Neural cell (in vitro differentiated cells): ENCODE measurements at regions not wholly inside any gene's neighbourhood (a gene's known extent, or its start where the extent isn't known, plus 50 kb on each side); places are given as distances from the start of the nearest gene placed in this dataset.

Experiments
- H2AFZ ChIP-seq: fragments of 200-600, 300-800 bp; sonication (generic), shearing (Covaris generic); 2 replicates; pipeline ENCODE4 v1.6.0; 2014; ENCODE audit warnings: low read depth, mild to moderate bottlenecking, antibody characterized with exemption, low read length, moderate library complexity
- H3F3A ChIP-seq: fragments of 200-600 bp; shearing (Covaris generic); 2 replicates; pipeline ENCODE4 v1.6.1; 2016; ENCODE audit warnings: mild to moderate bottlenecking, moderate library complexity, mixed read lengths, antibody characterized with exemption, low read length; ENCODE audit not compliant: insufficient read depth, poor library complexity, severe bottlenecking
- H3K27ac ChIP-seq: fragments of 200-600, 300-800 bp; sonication (generic), shearing (Covaris generic); 2 replicates; pipeline ENCODE4 v1.5.1; 2014; ENCODE audit warnings: mild to moderate bottlenecking, low read length, moderate library complexity
- H3K27me3 ChIP-seq: fragments of 300-800, 200-600 bp; sonication (generic), shearing (Covaris generic); 2 replicates; pipeline ENCODE4 v1.6.0; 2014; ENCODE audit warnings: mild to moderate bottlenecking, low read depth, low read length, moderate library complexity; ENCODE audit not compliant: insufficient read depth
- H3K36me3 ChIP-seq: fragments of 300-800, 200-600 bp; sonication (generic), shearing (Covaris generic); 2 replicates; pipeline ENCODE4 v1.5.1; 2014; ENCODE audit warnings: mild to moderate bottlenecking, antibody characterized with exemption, low read length, moderate library complexity; ENCODE audit not compliant: insufficient read depth
- H3K4me2 ChIP-seq: fragments of 300-800, 200-600 bp; sonication (generic), shearing (Covaris generic); 2 replicates; pipeline ENCODE4 v1.6.0; 2014; ENCODE audit warnings: mild to moderate bottlenecking, low read length
- H3K4me3 ChIP-seq: fragments of 300-800, 200-600 bp; sonication (generic), shearing (Covaris generic); 2 replicates; pipeline ENCODE4 v1.5.1; 2014; ENCODE audit warnings: mild to moderate bottlenecking, low read length, moderate library complexity
- H3K79me2 ChIP-seq: fragments of 200-600 bp; shearing (Covaris generic); replicated peaks from 2 replicates; pipeline ENCODE4 v1.6.0; 2014; ENCODE audit warnings: mild to moderate bottlenecking, low read length, moderate library complexity; ENCODE audit not compliant: insufficient read depth
- H3K9ac ChIP-seq: fragments of 300-800, 200-600 bp; sonication (generic), shearing (Covaris generic); 2 replicates; pipeline ENCODE4 v1.6.1; 2016; ENCODE audit warnings: mild to moderate bottlenecking, low read length, mixed read lengths
- H3K9me2 ChIP-seq: fragments of 200-600 bp; shearing (Covaris generic); 2 replicates; pipeline ENCODE4 v1.6.1; 2016; ENCODE audit warnings: mild to moderate bottlenecking, low read length, mixed read lengths; ENCODE audit not compliant: insufficient read depth
- H3K9me3 ChIP-seq: fragments of 200-600, 300-800 bp; sonication (generic), shearing (Covaris generic); 2 replicates; pipeline ENCODE4 v1.6.1; 2016; ENCODE audit warnings: mild to moderate bottlenecking, mixed run types, low read length, moderate library complexity, mixed read lengths
- H4K20me1 ChIP-seq: fragments of 200-600 bp; shearing (Covaris generic); 2 replicates; pipeline ENCODE4 v1.6.1; 2016; ENCODE audit warnings: mild to moderate bottlenecking, mixed run types; ENCODE audit not compliant: insufficient read depth
- EP300 ChIP-seq: fragments of 450-650 bp; conservative IDR thresholded peaks from 2 replicates; pipeline ENCODE4 v1.6.1; 2014; ENCODE audit warnings: antibody characterized with exemption, mild to moderate bottlenecking, moderate library complexity; ENCODE audit not compliant: poor library complexity, severe bottlenecking
- EZH2 ChIP-seq: fragments of 200-600, 300-800 bp; shearing (Covaris generic), sonication (generic); IDR thresholded peaks from 2 replicates; pipeline ENCODE4 v1.6.1; 2014; ENCODE audit warnings: antibody characterized with exemption, low read length, borderline replicate concordance, mild to moderate bottlenecking; ENCODE audit not compliant: insufficient read depth, poor library complexity, severe bottlenecking
- MXI1 ChIP-seq: fragments of 450-650 bp; conservative IDR thresholded peaks from 2 replicates; pipeline ENCODE4 v1.6.1; 2014; ENCODE audit warnings: antibody characterized with exemption, mild to moderate bottlenecking; ENCODE audit not compliant: poor library complexity, severe bottlenecking
- POLR2AphosphoS5 ChIP-seq: IDR thresholded peaks from 2 replicates; pipeline ENCODE4 v1.6.1; 2012
- RAD21 ChIP-seq: fragments of 450-650 bp; conservative IDR thresholded peaks from 2 replicates; pipeline ENCODE4 v1.6.1; 2014; ENCODE audit warnings: antibody characterized with exemption, mild to moderate bottlenecking, moderate library complexity
- SMC3 ChIP-seq: fragments of 450-650 bp; conservative IDR thresholded peaks from 2 replicates; pipeline ENCODE4 v1.6.1; 2014; ENCODE audit warnings: antibody characterized with exemption, mild to moderate bottlenecking, moderate library complexity; ENCODE audit not compliant: poor library complexity
- TAF1 ChIP-seq: IDR thresholded peaks from 2 replicates; pipeline ENCODE4 v1.6.1; 2012; ENCODE audit warnings: low read depth
- TF ChIP-seq, protein P1 (sequence below): IDR thresholded peaks from 2 replicates; pipeline ENCODE4 v1.6.1; 2012; ENCODE audit warnings: borderline replicate concordance
- TF ChIP-seq, protein P2 (sequence below): fragments of 450-650 bp; IDR thresholded peaks from 2 replicates; pipeline ENCODE4 v1.5.1; 2014; ENCODE audit warnings: antibody characterized with exemption, mild to moderate bottlenecking, moderate library complexity; ENCODE audit not compliant: poor library complexity, severe bottlenecking

GRCh38 chr2:23322567-23323197, 62.3 kb upstream of the KLHL29 start:
- Histone ChIP-seq H3K4me2 (no peak overlapping the region), H3K9me3 (no peaks in the 10 kb centered on the region), H3F3A (no peaks in the 10 kb centered on the region), H2AFZ (no peak overlapping the region), H3K27me3 (no peaks in the 10 kb centered on the region), H3K4me3 (no peak overlapping the region), H3K9ac (no peak overlapping the region), H3K79me2 (no peaks in the 10 kb centered on the region), H4K20me1 (no peaks in the 10 kb centered on the region), H3K27ac (no peak overlapping the region), H3K9me2 (no peaks in the 10 kb centered on the region), H3K36me3 (no peaks in the 10 kb centered on the region)
- TF ChIP-seq, protein P1, sequence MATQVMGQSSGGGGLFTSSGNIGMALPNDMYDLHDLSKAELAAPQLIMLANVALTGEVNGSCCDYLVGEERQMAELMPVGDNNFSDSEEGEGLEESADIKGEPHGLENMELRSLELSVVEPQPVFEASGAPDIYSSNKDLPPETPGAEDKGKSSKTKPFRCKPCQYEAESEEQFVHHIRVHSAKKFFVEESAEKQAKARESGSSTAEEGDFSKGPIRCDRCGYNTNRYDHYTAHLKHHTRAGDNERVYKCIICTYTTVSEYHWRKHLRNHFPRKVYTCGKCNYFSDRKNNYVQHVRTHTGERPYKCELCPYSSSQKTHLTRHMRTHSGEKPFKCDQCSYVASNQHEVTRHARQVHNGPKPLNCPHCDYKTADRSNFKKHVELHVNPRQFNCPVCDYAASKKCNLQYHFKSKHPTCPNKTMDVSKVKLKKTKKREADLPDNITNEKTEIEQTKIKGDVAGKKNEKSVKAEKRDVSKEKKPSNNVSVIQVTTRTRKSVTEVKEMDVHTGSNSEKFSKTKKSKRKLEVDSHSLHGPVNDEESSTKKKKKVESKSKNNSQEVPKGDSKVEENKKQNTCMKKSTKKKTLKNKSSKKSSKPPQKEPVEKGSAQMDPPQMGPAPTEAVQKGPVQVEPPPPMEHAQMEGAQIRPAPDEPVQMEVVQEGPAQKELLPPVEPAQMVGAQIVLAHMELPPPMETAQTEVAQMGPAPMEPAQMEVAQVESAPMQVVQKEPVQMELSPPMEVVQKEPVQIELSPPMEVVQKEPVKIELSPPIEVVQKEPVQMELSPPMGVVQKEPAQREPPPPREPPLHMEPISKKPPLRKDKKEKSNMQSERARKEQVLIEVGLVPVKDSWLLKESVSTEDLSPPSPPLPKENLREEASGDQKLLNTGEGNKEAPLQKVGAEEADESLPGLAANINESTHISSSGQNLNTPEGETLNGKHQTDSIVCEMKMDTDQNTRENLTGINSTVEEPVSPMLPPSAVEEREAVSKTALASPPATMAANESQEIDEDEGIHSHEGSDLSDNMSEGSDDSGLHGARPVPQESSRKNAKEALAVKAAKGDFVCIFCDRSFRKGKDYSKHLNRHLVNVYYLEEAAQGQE = no peak
- TF ChIP-seq TAF1 (no peak), SMC3 (no peak), MXI1 (no peak), EZH2 (no peak), EP300 (no peak), POLR2AphosphoS5 (no peak), RAD21 (no peak)
- TF ChIP-seq, protein P2, sequence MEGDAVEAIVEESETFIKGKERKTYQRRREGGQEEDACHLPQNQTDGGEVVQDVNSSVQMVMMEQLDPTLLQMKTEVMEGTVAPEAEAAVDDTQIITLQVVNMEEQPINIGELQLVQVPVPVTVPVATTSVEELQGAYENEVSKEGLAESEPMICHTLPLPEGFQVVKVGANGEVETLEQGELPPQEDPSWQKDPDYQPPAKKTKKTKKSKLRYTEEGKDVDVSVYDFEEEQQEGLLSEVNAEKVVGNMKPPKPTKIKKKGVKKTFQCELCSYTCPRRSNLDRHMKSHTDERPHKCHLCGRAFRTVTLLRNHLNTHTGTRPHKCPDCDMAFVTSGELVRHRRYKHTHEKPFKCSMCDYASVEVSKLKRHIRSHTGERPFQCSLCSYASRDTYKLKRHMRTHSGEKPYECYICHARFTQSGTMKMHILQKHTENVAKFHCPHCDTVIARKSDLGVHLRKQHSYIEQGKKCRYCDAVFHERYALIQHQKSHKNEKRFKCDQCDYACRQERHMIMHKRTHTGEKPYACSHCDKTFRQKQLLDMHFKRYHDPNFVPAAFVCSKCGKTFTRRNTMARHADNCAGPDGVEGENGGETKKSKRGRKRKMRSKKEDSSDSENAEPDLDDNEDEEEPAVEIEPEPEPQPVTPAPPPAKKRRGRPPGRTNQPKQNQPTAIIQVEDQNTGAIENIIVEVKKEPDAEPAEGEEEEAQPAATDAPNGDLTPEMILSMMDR = no peak

DNA sequence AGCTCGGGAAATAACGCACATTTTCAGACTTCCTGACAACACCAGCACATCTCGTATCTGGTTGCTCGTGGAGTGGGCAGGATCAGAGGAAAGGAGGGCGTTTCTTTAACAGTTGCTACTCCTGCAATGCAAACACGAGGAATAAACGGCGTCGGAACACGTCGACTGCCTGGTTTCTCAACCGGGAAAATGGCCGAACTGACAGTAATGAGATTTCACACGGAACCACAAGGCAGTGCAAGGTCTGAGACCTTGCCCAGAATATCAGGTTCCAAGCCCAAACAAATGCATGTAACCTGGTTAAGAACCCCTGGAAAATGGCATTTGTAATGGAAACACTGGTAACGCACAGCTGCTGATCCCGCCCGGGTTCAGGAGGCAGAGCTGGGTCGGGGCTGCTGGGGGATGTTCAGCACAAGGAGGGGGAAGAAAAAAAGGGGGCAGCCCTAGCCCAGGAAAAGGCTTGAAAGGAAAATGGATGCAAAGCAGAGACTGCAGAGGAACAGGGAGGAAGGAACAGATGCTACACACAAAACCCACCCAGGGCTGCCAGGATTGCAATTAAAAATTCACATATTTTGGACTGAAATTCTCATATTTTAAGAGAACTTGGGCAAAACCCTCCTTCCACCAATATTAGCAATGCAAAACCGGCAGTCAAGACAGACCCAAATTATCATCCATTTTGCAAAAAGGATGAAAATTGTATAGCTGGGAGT, 61.6 kb upstream of the KLHL29 start:
- Histone ChIP-seq H3K9ac (no peak overlapping the region), H2AFZ (no peak overlapping the region), H3K9me2 (no peaks in the 10 kb centered on the region), H4K20me1 (no peaks in the 10 kb centered on the region), H3K9me3 (no peaks in the 10 kb centered on the region), H3K4me2 (no peak overlapping the region), H3K79me2 (no peaks in the 10 kb centered on the region), H3K4me3 (no peak overlapping the region), H3K27ac (no peak overlapping the region), H3K36me3 (no peaks in the 10 kb centered on the region), H3F3A (no peaks in the 10 kb centered on the region), H3K27me3 (no peaks in the 10 kb centered on the region)
- no peak for TF ChIP-seq TAF1
- TF ChIP-seq, protein P1 = no peak
- TF ChIP-seq EZH2 = no peak
- no peak for TF ChIP-seq SMC3
- TF ChIP-seq, protein P2 = no peak
- no peak for TF ChIP-seq MXI1
- no peak for TF ChIP-seq RAD21
- TF ChIP-seq EP300 = no peak
- no peak for TF ChIP-seq POLR2AphosphoS5
